ENCODE measurements at regions not wholly inside any gene's neighbourhood (a gene's known extent, or its start where the extent isn't known, plus 50 kb on each side); places are given as distances from the start of the nearest gene placed in this dataset.

DNA sequence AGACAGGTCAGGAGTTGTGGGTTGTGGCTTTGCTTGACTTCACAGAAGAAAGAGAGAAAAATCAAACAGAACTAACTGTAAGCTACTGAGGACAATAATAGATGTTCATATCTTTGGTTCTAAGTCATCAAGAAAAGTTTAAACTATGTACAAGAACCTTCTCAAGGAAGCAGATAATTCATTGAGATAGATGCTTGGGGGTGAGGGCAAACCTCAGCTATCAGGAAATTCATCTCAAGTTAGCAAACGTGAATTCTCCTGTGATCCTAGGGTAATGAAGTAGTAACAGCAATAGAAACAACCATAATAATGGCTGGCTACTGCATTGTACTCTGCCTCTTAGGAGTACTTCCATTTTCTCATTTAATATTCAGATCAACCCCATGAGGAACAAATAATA is 506.2 kb downstream of the PLPP3 start:
- POLR2A ChIA-PET (ENCODE audit: unreplicated experiment), result no interaction called here
- Histone ChIP-seq H3K4me2 (no peak overlapping the region), H3K4me3 (no peak overlapping the region), H3K4me1 (replicated peaks; ENCODE audit: insufficient read depth) (0 out of 2 replicates have a peak, but pooled peaks cover 4% of the 10 kb centered on the region), H3F3A (ENCODE audit: insufficient read depth, low read depth) (no peaks in the 10 kb centered on the region), H3K27me3 (ENCODE audit: insufficient read depth, low read depth) (no peaks in the 10 kb centered on the region), H3K9me3 (ENCODE audit: insufficient read depth, low read depth) (no peaks in the 10 kb centered on the region; the same call in 1 of the 2 replicates), H2AFZ (no peak overlapping the region), H3K27ac (no peak overlapping the region), H3K79me2 (ENCODE audit: low read depth) (no peaks in the 10 kb centered on the region), H3K9me2 (ENCODE audit: insufficient read depth) (no peaks in the 10 kb centered on the region), H3K36me3 (ENCODE audit: low read depth) (no peaks in the 10 kb centered on the region), H4K20me1 (ENCODE audit: insufficient read depth) (no peaks in the 10 kb centered on the region)
- BruUV-seq (replicated peaks), result no TSS peak
- CTCF ChIA-PET, result no interaction called here
- no peak for DNase-seq
- intact Hi-C loops (cut with micrococcal nuclease; ENCODE audit: unreplicated experiment), result no loop called here
- TF ChIP-seq, protein P1, sequence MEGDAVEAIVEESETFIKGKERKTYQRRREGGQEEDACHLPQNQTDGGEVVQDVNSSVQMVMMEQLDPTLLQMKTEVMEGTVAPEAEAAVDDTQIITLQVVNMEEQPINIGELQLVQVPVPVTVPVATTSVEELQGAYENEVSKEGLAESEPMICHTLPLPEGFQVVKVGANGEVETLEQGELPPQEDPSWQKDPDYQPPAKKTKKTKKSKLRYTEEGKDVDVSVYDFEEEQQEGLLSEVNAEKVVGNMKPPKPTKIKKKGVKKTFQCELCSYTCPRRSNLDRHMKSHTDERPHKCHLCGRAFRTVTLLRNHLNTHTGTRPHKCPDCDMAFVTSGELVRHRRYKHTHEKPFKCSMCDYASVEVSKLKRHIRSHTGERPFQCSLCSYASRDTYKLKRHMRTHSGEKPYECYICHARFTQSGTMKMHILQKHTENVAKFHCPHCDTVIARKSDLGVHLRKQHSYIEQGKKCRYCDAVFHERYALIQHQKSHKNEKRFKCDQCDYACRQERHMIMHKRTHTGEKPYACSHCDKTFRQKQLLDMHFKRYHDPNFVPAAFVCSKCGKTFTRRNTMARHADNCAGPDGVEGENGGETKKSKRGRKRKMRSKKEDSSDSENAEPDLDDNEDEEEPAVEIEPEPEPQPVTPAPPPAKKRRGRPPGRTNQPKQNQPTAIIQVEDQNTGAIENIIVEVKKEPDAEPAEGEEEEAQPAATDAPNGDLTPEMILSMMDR (conservative IDR thresholded peaks at IDR 0.05), result no peak
- TF ChIP-seq EZH2 (IDR thresholded peaks at IDR 0.05; ENCODE audit: low read depth), result no peak

DNA sequence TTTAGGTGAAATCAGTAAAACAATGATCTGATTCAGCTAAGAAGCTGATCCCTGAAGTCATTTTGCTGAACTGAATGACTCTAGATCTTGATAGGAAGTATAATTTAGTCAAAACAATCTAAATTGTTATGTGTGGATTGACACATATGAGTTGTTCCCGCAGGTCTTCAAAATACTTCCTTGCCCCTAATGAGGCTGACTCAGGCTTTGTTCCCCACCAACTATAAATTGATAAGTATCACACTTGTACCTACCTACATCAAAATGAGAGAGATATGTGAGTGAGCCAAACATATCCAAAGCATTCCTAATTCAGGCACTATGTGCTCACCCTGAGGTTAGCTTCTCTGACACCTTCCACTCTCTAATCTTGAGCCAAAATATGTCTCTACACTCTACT is 507.1 kb downstream of the PLPP3 start:
- H4K20me1 ChIP-seq (ENCODE audit: insufficient read depth), result no peaks in the 10 kb centered on the region
- BruUV-seq (replicated peaks), result no TSS peak
- H3K27me3 ChIP-seq (ENCODE audit: insufficient read depth, low read depth), result no peaks in the 10 kb centered on the region
- 0 out of 2 replicates have a peak, but pooled peaks cover 4% of the 10 kb centered on the region for H3K4me1 ChIP-seq (replicated peaks; ENCODE audit: insufficient read depth)
- no peaks in the 10 kb centered on the region for H3K36me3 ChIP-seq (ENCODE audit: low read depth)
- no peaks in the 10 kb centered on the region for H3F3A ChIP-seq (ENCODE audit: insufficient read depth, low read depth)
- DNase-seq, result no peak
- ChIA-PET CTCF (no interaction called here), POLR2A (ENCODE audit: unreplicated experiment) (no interaction called here)
- H2AFZ ChIP-seq, result no peak overlapping the region
- no peak overlapping the region for H3K4me2 ChIP-seq
- intact Hi-C loops (cut with micrococcal nuclease; ENCODE audit: unreplicated experiment), result no loop called here
- H3K9me3 ChIP-seq (ENCODE audit: insufficient read depth, low read depth), result no peaks in the 10 kb centered on the region; the same call in 1 of the 2 replicates
- no peaks in the 10 kb centered on the region for H3K9me2 ChIP-seq (ENCODE audit: insufficient read depth)
- no peak overlapping the region for H3K4me3 ChIP-seq
- no peak for TF ChIP-seq EZH2 (IDR thresholded peaks at IDR 0.05; ENCODE audit: low read depth)
- TF ChIP-seq, protein P1 (conservative IDR thresholded peaks at IDR 0.05), result no peak
- no peak overlapping the region for H3K27ac ChIP-seq
- no peaks in the 10 kb centered on the region for H3K79me2 ChIP-seq (ENCODE audit: low read depth)

GRCh38 chr1:56071351-56071750 is 508.0 kb downstream of the PLPP3 start:
- ChIA-PET POLR2A (ENCODE audit: unreplicated experiment) (no interaction called here), CTCF (interaction anchor here (0.7 kb wide), 2 partner anchors 8 to 148 kb away, joined by 4 to 9 read pairs; no protein-coding TSS in a partner anchor)
- intact Hi-C loops (cut with micrococcal nuclease; ENCODE audit: unreplicated experiment), result no loop called here

More at GRCh38 chr1:56071351-56071750, 508.0 kb downstream of the PLPP3 start:
- no peaks in the 10 kb centered on the region; the same call in 1 of the 2 replicates for H3K9me3 ChIP-seq (ENCODE audit: insufficient read depth, low read depth)
- 0 out of 2 replicates have a peak, but pooled peaks cover 4% of the 10 kb centered on the region for H3K4me1 ChIP-seq (replicated peaks; ENCODE audit: insufficient read depth)
- no peaks in the 10 kb centered on the region for H3F3A ChIP-seq (ENCODE audit: insufficient read depth, low read depth)
- no peak overlapping the region for H2AFZ ChIP-seq
- H3K9me2 ChIP-seq (ENCODE audit: insufficient read depth), result no peaks in the 10 kb centered on the region
- TF ChIP-seq, protein P1 (conservative IDR thresholded peaks at IDR 0.05), result no peak
- TF ChIP-seq EZH2 (IDR thresholded peaks at IDR 0.05; ENCODE audit: low read depth), result no peak
- no peaks in the 10 kb centered on the region for H3K27me3 ChIP-seq (ENCODE audit: insufficient read depth, low read depth)
- no peaks in the 10 kb centered on the region for H3K36me3 ChIP-seq (ENCODE audit: low read depth)
- H3K4me2 ChIP-seq, result no peak overlapping the region
- BruUV-seq (replicated peaks), result no TSS peak
- H3K4me3 ChIP-seq, result no peak overlapping the region
- no peak overlapping the region for H3K27ac ChIP-seq
- H3K79me2 ChIP-seq (ENCODE audit: low read depth), result no peaks in the 10 kb centered on the region
- H4K20me1 ChIP-seq (ENCODE audit: insufficient read depth), result no peaks in the 10 kb centered on the region
- no peak for DNase-seq
